GM19240 (cell line): ENCODE measurements at regions not wholly inside any gene's neighbourhood (a gene's known extent, or its start where the extent isn't known, plus 50 kb on each side); places are given as distances from the start of the nearest gene placed in this dataset.
"Not testable (repeated sequence)": the region's sequence is repeated elsewhere in the genome, so short reads cannot be mapped to it uniquely, and the experiment has no call there.

Source experiments
- DNase-seq: peaks from one replicate; pipeline ENCODE4 v3.0.0; 2011; ENCODE audit warnings: low spot score; ENCODE audit not compliant: insufficient read length

DNA sequence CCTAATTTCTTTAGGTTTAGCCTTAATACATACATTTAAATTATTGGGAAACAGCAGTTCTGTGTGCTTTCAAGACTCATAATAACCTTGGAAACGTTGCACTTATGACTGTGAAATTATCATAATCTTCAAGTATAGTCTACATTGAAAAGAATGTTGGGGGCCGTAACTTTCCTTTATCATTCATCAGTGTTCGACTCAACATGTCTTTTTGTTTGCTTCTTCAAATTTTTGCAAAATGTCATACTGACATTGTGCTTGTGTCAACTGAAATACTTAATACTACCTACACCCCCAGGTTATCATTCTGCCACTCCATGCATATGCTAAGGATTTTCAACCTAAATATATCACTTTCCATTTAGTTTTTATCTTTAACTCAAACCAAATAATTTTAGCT lies 1562.9 kb downstream of the OLFM4 start:
- DNase-seq, result no peak

DNA sequence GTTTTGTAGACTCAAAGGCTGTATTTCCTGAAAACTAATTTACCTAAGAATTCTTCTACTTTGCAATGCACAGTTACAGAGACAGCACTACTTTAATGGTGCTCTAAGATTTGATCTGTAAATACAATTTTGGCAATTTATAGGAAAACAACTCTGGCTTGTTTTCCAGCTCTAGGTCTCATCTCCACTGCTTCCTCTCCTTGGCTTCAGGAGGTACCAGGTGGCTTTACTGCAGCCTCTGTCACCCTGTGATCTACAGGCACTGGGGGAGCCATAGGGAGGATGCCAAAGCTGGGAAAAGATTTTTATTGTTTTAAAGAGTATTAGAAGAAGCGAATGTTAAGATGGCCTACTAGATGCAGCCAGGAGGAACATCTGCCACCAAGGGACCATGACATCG lies 1563.6 kb downstream of the OLFM4 start:
- DNase-seq, result no peak

DNA sequence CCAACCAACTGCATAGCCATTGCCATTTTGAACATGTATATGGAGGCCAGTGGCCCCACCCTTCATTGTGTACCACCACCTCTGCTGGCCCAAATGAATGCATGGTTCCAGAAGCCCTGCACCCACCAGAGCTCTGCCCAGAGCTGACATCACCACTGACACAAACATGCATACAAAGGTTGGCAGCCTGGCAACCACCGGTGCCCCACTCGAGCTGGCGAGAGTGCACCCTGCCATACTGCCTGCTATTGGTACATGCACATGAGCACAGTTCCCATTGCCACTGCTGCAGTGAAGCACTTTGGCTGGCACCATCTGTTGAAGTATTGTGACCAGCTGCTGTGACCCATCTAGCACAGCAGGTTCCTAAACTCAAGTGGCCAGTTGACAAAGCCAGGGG lies 1564.9 kb downstream of the OLFM4 start:
- no peak for DNase-seq

DNA sequence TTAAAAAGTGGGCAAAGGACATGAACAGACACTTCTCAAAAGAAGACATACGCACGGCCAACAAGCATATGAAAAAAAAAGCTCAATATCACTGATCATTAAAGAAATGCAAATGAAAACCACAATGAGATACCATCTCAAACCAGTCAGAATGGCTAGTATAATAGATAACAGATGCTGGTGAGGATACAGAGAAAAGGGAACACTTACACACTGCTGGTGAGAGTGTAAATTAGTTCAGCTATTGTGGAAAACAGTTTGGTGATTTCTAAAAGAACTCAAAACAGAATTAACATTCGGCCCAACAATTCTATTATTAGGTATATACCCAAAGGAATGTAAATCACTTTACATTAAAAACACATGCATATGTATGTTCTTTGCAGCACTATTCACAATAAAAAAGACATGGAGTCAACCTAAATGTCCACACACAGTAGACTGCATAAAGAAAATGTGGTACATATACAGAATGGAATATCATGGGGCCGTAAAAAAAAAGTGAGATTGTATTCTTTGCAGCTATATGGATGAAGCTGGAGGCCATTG lies 1569.0 kb downstream of the OLFM4 start:
- DNase-seq, result no peak

GRCh38 chr13:54599413-54599812 lies 1570.8 kb downstream of the OLFM4 start:
- no peak for DNase-seq

DNA sequence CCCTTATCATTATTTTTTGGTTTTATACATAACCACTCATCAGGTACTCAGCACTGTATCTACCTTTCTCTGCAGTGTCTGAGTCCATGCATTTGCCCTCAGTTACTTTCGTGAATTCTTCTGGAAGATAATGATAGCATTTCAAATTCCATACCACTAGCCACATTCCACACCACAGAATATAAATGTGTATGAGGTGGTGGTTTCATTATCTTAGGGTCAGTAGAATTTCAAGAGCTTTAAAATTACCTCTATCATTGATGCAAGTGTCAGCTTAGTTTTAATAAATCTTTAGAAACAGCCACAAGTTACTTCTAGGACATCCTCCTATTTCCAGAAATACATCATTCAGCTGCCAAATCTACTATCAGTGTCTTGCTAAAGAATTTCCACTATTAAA lies 1578.3 kb downstream of the OLFM4 start:
- DNase-seq, result no peak

- DNase-seq, result no peak
These were observed 1578.8 kb downstream of the OLFM4 start for GRCh38 chr13:54607421-54607820.

- DNase-seq, result no peak
These were observed 1582.8 kb downstream of the OLFM4 start for GRCh38 chr13:54611390-54611789.

GRCh38 chr13:54614726-54615125 lies 1586.1 kb downstream of the OLFM4 start:
- no peak for DNase-seq

DNA sequence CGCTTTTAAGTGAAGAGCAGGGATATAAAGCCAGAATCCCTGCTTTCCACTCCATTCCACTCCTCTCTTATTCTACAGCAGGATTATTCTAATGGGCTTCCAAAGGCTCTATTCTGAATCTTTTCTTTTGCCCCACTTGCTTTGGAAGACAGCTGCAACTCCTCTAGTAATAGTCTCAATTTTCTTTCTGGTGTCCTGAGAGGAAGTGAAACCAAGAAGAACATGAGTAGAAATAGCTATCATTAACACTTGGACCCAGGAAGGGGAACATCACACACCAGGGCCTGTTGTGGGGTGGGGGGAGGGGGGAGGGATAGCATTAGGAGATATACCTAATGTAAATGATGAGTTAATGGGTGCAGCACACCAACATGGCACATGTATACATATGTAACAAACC lies 1597.9 kb downstream of the OLFM4 start:
- not testable (repeated sequence) for DNase-seq

GRCh38 chr13:54627646-54628372 lies 1599.2 kb downstream of the OLFM4 start:
- DNase-seq, result no peak

- no peak for DNase-seq
These were observed 1599.8 kb downstream of the OLFM4 start for GRCh38 chr13:54628383-54628782.

GRCh38 chr13:54633456-54633855 lies 1604.8 kb downstream of the OLFM4 start:
- DNase-seq, result no peak

GRCh38 chr13:54636231-54636630 lies 1607.6 kb downstream of the OLFM4 start:
- DNase-seq, result no peak

DNA sequence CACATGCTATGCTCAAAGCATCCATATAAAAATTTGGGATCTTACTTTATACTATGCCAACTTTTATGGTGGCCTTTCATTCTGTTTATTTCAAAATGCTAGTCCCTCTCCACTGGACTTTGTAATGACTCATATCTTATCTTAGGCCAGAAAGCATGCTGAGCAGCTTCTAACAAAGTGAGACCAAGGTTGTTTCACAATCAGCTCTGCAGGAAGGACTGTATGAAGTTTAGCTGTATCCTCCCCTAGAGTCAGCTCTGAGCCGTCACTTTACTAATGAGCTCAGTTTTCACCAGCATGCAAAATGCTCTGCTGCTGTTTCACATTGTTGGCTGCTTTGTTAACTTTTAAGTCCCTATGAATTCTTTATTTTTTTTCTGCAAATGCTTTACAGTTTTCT lies 1608.8 kb downstream of the OLFM4 start:
- no peak for DNase-seq

- no peak for DNase-seq
These were observed 1612.1 kb downstream of the OLFM4 start for GRCh38 chr13:54640719-54641118.

DNA sequence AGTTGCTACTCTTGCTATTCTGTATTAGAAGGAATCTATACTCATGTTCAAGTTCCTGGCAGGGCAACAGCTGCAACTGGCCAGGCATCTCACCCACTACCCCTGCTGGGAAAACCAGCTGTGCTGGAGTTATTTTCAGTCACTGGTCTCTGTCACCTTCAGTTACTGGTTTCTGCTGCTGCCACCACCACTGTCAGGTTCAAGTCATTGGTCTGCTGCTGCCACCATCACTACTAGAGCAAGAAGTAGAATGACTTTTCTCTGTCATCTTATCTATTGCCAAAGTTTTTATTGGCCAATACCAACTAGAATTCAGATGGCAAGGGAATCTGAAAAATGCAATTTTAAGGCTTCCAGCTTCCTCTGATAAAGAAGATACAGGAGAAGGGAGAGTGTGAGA lies 1615.2 kb downstream of the OLFM4 start:
- no peak for DNase-seq

GRCh38 chr13:54647275-54647674 lies 1618.7 kb downstream of the OLFM4 start:
- DNase-seq, result no peak

DNA sequence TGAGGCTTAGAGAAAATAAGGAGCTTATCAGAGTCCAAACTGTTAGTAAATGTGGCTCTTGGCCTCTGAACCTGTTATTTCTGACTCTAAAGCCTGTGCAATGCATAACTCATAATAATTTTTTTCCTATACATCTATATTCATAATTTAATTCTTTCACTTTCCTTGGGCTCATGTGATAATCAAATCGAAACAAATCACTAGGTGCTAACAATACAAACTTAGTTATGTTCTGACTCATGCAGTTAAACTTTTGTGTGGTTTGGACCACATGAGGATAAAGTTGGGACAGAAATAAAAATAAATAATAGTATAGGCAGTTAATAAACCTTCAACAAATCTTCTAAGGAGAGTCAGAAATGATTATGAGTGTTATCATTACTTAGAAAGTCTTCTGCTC lies 1629.0 kb downstream of the OLFM4 start:
- no peak for DNase-seq

DNA sequence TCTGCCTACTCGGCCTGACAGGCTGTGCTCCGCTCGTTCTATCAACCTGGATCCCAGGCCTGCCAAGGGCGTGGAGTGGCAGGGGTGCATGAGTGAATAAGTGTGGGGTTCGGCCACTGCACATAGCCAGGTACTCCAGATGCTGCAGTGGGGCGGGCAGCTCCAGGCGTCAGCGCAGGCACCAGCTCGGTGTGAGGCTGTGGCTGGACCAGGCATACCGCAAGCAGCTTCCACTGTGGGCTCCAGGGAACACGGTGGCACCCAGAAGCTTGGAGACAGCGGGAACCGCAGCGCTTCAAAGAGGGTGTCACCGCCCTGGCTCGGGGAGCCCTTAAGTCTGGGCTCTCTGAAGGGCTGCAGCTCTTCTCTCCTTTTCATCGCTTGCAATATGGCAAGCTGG lies 1630.2 kb downstream of the OLFM4 start:
- no peak for DNase-seq

- DNase-seq, result no peak
These were observed 1631.7 kb downstream of the OLFM4 start for GRCh38 chr13:54660277-54660676.

DNA sequence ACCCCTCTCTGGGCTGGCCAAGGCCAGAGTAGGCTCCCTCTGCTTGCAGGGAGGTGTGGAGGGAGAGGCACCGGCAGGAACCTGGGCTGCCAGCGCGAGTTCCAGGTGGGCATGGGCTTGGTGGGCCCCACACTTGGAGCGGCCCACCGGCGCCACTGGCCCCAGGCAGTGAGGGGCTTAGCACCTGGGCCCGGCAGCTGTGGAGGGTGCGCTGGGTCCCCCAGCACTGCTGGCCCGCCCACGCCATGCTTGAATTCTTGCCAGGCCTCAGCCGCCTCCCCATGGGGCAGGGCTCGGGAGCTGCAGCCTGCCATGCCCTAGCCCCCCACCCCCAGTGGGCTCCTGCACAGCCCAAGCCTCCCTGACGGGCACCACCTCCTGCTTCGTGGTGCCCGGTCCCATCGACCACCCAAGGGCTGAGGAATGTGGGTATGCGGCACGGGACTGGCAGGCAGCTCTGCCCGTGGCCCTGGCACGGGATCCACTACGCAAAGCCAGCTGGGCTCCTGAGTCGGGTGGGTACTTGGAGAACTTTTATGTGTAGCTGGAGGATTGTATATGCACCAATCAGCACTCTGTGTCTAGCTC lies 1648.0 kb downstream of the OLFM4 start:
- no peak for DNase-seq

DNA sequence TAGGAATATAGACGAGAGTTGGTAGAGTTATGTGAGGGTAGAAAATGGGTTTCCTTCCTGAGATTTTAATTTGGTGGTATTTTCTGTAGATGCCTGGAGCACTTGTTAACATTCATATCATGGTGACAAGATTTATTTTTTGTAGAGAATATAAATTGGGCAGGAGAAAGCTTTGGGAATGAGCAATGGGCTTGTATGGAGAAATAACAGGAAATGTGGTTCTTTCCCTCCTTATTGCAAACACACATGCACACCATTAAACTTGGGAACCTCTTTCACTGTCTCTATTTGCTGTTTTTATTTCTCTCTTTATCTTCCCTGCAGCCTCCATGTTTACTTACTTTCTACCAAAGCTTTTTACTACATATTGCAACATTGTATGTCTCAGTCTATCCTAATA lies 1653.6 kb downstream of the OLFM4 start:
- DNase-seq, result no peak
